Hepatocyte (in vitro differentiated cells): ENCODE measurements at regions not wholly inside any gene's neighbourhood (a gene's known extent, or its start where the extent isn't known, plus 50 kb on each side); places are given as distances from the start of the nearest gene placed in this dataset.

Source experiments
- EZH2phosphoT487 ChIP-seq: fragments of 200-600 bp; sonication (generic); IDR thresholded peaks from one replicate; pipeline ENCODE4 v1.6.1; 2018; ENCODE audit warnings: antibody characterized with exemption, mild to moderate bottlenecking, low read depth, moderate library complexity; ENCODE audit not compliant: unreplicated experiment, severe bottlenecking
- TF ChIP-seq, protein P1 (sequence below): fragments of 200-600 bp; sonication (generic); IDR thresholded peaks from 2 replicates; pipeline ENCODE4 v1.5.1; 2016; ENCODE audit warnings: antibody characterized with exemption, mild to moderate bottlenecking; ENCODE audit not compliant: poor library complexity

- TF ChIP-seq EZH2phosphoT487, result no peak
- TF ChIP-seq, protein P1, sequence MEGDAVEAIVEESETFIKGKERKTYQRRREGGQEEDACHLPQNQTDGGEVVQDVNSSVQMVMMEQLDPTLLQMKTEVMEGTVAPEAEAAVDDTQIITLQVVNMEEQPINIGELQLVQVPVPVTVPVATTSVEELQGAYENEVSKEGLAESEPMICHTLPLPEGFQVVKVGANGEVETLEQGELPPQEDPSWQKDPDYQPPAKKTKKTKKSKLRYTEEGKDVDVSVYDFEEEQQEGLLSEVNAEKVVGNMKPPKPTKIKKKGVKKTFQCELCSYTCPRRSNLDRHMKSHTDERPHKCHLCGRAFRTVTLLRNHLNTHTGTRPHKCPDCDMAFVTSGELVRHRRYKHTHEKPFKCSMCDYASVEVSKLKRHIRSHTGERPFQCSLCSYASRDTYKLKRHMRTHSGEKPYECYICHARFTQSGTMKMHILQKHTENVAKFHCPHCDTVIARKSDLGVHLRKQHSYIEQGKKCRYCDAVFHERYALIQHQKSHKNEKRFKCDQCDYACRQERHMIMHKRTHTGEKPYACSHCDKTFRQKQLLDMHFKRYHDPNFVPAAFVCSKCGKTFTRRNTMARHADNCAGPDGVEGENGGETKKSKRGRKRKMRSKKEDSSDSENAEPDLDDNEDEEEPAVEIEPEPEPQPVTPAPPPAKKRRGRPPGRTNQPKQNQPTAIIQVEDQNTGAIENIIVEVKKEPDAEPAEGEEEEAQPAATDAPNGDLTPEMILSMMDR, result no peak
These were observed 226.3 kb upstream of the GRIP1 start for GRCh38 chr12:66905201-66905600.
